KOPT-K1 (cell line): ENCODE measurements at regions not wholly inside any gene's neighbourhood (a gene's known extent, or its start where the extent isn't known, plus 50 kb on each side); places are given as distances from the start of the nearest gene placed in this dataset.

Source experiments
- H3K27ac ChIP-seq: fragments of 200-600 bp; sonication (generic); 2 replicates; pipeline ENCODE4 v1.5.1; 2016; ENCODE audit warnings: antibody characterized with exemption, mild to moderate bottlenecking, low read depth, low read length; ENCODE audit not compliant: poor library complexity, severe bottlenecking
- H3K36me3 ChIP-seq: fragments of 200-600 bp; sonication (generic); 2 replicates; pipeline ENCODE4 v1.5.1; 2017; ENCODE audit warnings: antibody characterized with exemption, mild to moderate bottlenecking, low read length, moderate library complexity; ENCODE audit not compliant: insufficient read depth
- H3K9me3 ChIP-seq: fragments of 200-600 bp; sonication (generic); 2 replicates; pipeline ENCODE4 v1.5.1; 2017; ENCODE audit warnings: antibody characterized with exemption, low read length, mild to moderate bottlenecking; ENCODE audit not compliant: insufficient read depth, poor library complexity, severe bottlenecking

- no peaks in the 10 kb centered on the region for H3K9me3 ChIP-seq
- H3K36me3 ChIP-seq, result no peaks in the 10 kb centered on the region
- no peak overlapping the region for H3K27ac ChIP-seq
Measured at GRCh38 chr13:63175536-63175935, 1759.9 kb upstream of the PCDH20 start.

- no peaks in the 10 kb centered on the region for H3K36me3 ChIP-seq
- no peak overlapping the region for H3K27ac ChIP-seq
- no peaks in the 10 kb centered on the region for H3K9me3 ChIP-seq
Measured at GRCh38 chr13:63167699-63168337, 1752.2 kb upstream of the PCDH20 start.

DNA sequence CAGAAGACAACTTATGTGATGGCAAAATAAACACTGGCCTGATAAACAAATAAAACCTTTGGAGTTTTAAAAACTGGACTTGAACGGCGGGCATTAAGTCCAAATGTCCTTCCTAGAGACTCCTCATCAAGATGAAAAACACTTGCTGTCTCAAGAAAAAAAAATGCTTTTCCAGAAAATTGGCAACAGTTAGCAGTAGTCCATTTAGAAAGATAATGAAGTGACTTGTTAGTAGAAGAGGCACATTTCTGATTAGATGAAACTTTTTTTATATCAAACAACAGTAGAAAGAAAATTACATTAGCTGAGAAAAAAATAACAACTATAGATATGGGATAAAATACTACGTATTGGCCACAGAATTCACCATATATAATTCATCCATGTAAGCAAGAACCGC lies 1750.7 kb upstream of the PCDH20 start:
- H3K27ac ChIP-seq, result no peak overlapping the region
- no peaks in the 10 kb centered on the region for H3K36me3 ChIP-seq
- no peaks in the 10 kb centered on the region for H3K9me3 ChIP-seq

DNA sequence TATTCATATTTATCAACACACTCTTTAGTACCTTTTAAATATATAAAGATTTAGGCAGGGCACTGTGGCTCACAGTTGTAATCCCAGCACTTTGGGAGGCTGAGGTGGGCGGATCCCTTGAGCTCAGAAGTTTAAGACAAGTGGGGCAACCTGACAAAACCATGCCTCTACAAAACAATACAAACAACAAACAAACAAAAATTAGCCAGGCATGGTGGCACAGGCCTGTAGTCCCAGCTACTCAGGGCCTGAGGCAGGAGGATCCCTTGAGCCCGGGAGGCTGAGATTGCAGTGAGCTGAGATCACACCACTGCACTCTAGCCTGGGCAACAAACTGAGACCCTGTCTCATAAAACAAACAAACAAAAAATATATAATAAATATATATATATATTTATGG lies 1748.3 kb upstream of the PCDH20 start:
- no peaks in the 10 kb centered on the region for H3K36me3 ChIP-seq
- H3K27ac ChIP-seq, result no peak overlapping the region
- no peaks in the 10 kb centered on the region for H3K9me3 ChIP-seq

- H3K36me3 ChIP-seq, result no peaks in the 10 kb centered on the region
- H3K9me3 ChIP-seq, result no peaks in the 10 kb centered on the region
- H3K27ac ChIP-seq, result no peak overlapping the region
Measured at GRCh38 chr13:63161219-63161618, 1745.6 kb upstream of the PCDH20 start.

GRCh38 chr13:63156816-63157215 lies 1741.2 kb upstream of the PCDH20 start:
- no peaks in the 10 kb centered on the region for H3K9me3 ChIP-seq
- no peaks in the 10 kb centered on the region for H3K36me3 ChIP-seq
- H3K27ac ChIP-seq, result no peak overlapping the region

- Histone ChIP-seq H3K9me3 (no peaks in the 10 kb centered on the region), H3K36me3 (no peaks in the 10 kb centered on the region), H3K27ac (no peak overlapping the region)
Measured at GRCh38 chr13:63149375-63149774, 1733.7 kb upstream of the PCDH20 start.

- Histone ChIP-seq H3K36me3 (no peaks in the 10 kb centered on the region), H3K27ac (no peak overlapping the region), H3K9me3 (no peaks in the 10 kb centered on the region)
Measured at GRCh38 chr13:63139277-63139676, 1723.6 kb upstream of the PCDH20 start.

GRCh38 chr13:63129995-63130394 lies 1714.3 kb upstream of the PCDH20 start:
- no peak overlapping the region for H3K27ac ChIP-seq
- no peaks in the 10 kb centered on the region for H3K36me3 ChIP-seq
- no peaks in the 10 kb centered on the region for H3K9me3 ChIP-seq

DNA sequence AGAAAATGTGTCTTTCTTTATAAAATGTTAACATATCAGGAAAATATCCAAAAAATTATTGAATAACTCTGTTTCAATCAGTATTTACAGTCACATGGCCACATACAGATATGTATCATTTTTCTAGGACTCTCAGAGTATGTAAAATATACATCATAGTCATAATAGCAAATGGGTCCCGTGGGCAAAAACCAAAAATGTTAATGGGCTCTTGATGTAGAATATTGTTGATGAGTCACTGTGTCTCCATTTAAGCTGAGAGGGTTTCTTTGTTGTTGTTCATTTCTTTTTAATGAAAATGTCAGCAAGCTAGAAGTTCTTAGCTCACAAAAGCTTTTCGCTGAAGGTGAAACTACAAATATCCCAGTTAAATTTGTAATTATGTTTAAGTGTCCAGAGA lies 1713.1 kb upstream of the PCDH20 start:
- Histone ChIP-seq H3K36me3 (no peaks in the 10 kb centered on the region), H3K9me3 (no peaks in the 10 kb centered on the region), H3K27ac (no peak overlapping the region)

- no peaks in the 10 kb centered on the region for H3K36me3 ChIP-seq
- H3K9me3 ChIP-seq, result no peaks in the 10 kb centered on the region
- no peak overlapping the region for H3K27ac ChIP-seq
Measured at GRCh38 chr13:63124863-63125262, 1709.2 kb upstream of the PCDH20 start.

DNA sequence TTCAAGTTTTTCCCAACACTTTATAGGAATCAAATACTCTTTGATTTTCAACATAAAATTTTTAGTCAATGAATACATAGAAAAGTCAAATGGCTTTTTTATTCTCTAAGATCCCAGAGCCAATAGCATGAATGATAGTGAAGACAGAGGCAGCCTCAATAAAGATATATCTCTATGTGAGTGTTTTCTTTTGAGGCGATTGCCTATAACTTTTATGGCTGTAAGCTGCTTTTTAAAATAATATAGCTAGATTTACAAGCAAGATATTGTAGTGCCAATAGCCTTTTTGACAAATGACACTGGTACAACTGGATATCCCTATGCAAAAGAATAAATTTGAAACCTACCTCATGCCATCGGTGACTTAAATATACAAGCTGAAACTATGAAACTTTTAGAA lies 1705.2 kb upstream of the PCDH20 start:
- H3K9me3 ChIP-seq, result no peaks in the 10 kb centered on the region
- no peak overlapping the region for H3K27ac ChIP-seq
- H3K36me3 ChIP-seq, result no peaks in the 10 kb centered on the region

DNA sequence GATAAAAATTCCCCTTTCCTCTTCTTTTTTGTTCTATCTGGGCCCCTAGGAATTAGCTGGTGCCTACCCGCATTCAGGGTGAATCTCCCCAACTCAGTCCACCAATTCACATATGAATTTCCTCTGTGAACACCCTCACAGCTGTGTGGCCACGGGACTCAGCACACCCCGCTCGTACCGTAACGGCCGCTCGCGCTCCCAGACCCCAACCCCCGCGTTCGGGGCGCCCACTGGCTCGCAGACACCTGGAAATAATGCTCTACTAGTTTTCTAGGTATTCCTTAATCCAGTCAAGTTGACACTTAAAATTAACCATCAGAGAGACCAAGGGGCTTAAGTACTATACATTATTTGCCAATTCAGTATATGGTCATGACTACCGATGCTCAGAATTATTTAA lies 1702.1 kb upstream of the PCDH20 start:
- Histone ChIP-seq H3K27ac (no peak overlapping the region), H3K36me3 (no peaks in the 10 kb centered on the region), H3K9me3 (peaks cover 4% of the 10 kb centered on the region)

- no peaks in the 10 kb centered on the region for H3K36me3 ChIP-seq
- no peak overlapping the region for H3K27ac ChIP-seq
- H3K9me3 ChIP-seq, result peaks cover 4% of the 10 kb centered on the region
Measured at GRCh38 chr13:63112799-63113395, 1697.2 kb upstream of the PCDH20 start.

- H3K36me3 ChIP-seq, result no peaks in the 10 kb centered on the region
- H3K27ac ChIP-seq, result no peak overlapping the region
Measured at GRCh38 chr13:63110466-63110865, 1694.8 kb upstream of the PCDH20 start.

DNA sequence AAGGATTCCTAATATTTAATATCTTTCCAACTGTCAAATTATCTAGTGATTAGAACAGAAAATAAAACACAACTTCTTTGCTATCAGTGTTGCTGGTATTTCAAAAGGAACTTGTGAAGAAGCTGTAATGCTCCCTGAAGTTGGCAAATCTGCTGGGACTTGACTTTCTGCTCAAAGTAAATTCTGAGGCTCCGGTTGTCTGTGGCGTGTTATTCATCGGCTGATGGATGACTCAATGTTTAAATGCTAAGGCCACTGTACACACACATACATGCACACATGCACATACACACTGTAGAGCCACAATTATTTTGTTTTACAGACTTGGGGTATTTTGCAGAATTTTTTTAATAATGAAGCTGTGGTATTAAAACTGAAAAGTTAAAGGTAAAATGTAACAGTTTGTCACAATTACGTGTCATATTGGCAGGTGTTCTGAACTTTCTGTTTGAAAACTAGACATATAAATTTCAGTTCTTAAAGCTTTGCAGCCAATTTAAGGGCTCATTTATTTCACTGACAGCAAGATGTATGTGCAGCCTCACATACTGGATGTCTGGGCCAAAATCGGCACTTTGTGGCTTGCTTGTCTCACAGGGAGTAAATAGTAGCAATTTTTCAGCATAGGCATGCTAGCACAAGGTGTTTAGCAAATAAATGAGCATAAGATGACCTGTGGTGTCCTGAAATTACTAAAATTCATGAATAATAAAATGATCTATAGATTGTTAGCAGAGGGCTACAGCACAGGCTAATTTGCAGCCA lies 1691.7 kb upstream of the PCDH20 start:
- no peak overlapping the region for H3K27ac ChIP-seq
- H3K9me3 ChIP-seq, result no peaks in the 10 kb centered on the region
- H3K36me3 ChIP-seq, result no peaks in the 10 kb centered on the region

More at GRCh38 chr13:63110466-63110865, 1694.8 kb upstream of the PCDH20 start:
- H3K9me3 ChIP-seq, result peaks cover 4% of the 10 kb centered on the region
